NB4 (cell line): ENCODE measurements at regions not wholly inside any gene's neighbourhood (a gene's known extent, or its start where the extent isn't known, plus 50 kb on each side); places are given as distances from the start of the nearest gene placed in this dataset.

ENCODE experiments used
- DNase-seq: peaks from one replicate; pipeline ENCODE4 v3.0.0; 2010; ENCODE audit warnings: low read depth
- H3K4me3 ChIP-seq: one replicate; pipeline ENCODE4 v1.5.1; 2011; ENCODE audit warnings: mild to moderate bottlenecking, low read depth, low read length, moderate library complexity
- CTCF ChIP-seq: IDR thresholded peaks from one replicate; pipeline ENCODE4 v1.5.1; 2012; ENCODE audit warnings: low read depth, low read length
- MAX ChIP-seq: IDR thresholded peaks from 2 replicates; pipeline ENCODE4 v1.6.1; 2011; ENCODE audit warnings: low read depth, low read length
- MYC ChIP-seq: IDR thresholded peaks from 2 replicates; pipeline ENCODE4 v1.6.1; 2011; ENCODE audit warnings: low read depth, low read length
- POLR2A ChIP-seq: IDR thresholded peaks from 2 replicates; pipeline ENCODE4 v1.6.1; 2011; ENCODE audit warnings: mild to moderate bottlenecking; ENCODE audit not compliant: insufficient read length; ENCODE audit errors: extremely low read depth

GRCh38 chr4:79621061-79621460 is 213.0 kb upstream of the GK2 start:
- DNase-seq: no peak
- H3K4me3 ChIP-seq: no peak overlapping the region
- TF ChIP-seq MAX (no peak), POLR2A (no peak), CTCF (no peak), MYC (no peak)

- no peak overlapping the region for H3K4me3 ChIP-seq
- TF ChIP-seq MYC (no peak), POLR2A (no peak), CTCF (no peak), MAX (no peak)
- no peak for DNase-seq
Observed at GRCh38 chr4:79620617-79621016, 212.6 kb upstream of the GK2 start.

- no peak for DNase-seq
- TF ChIP-seq MAX (no peak), POLR2A (no peak), MYC (no peak), CTCF (no peak)
- no peak overlapping the region for H3K4me3 ChIP-seq
Observed at GRCh38 chr4:79613269-79613935, 205.4 kb upstream of the GK2 start.

- no peak for DNase-seq
- TF ChIP-seq MYC (no peak), MAX (no peak), CTCF (no peak), POLR2A (no peak)
- no peak overlapping the region for H3K4me3 ChIP-seq
Observed at GRCh38 chr4:79611026-79611425, 203.0 kb upstream of the GK2 start.

GRCh38 chr4:79609817-79610216 is 201.8 kb upstream of the GK2 start:
- no peak for TF ChIP-seq CTCF
- no peak for TF ChIP-seq MAX
- DNase-seq: no peak
- no peak overlapping the region for H3K4me3 ChIP-seq
